ENCODE measurements at regions not wholly inside any gene's neighbourhood (a gene's known extent, or its start where the extent isn't known, plus 50 kb on each side); places are given as distances from the start of the nearest gene placed in this dataset.

DNA sequence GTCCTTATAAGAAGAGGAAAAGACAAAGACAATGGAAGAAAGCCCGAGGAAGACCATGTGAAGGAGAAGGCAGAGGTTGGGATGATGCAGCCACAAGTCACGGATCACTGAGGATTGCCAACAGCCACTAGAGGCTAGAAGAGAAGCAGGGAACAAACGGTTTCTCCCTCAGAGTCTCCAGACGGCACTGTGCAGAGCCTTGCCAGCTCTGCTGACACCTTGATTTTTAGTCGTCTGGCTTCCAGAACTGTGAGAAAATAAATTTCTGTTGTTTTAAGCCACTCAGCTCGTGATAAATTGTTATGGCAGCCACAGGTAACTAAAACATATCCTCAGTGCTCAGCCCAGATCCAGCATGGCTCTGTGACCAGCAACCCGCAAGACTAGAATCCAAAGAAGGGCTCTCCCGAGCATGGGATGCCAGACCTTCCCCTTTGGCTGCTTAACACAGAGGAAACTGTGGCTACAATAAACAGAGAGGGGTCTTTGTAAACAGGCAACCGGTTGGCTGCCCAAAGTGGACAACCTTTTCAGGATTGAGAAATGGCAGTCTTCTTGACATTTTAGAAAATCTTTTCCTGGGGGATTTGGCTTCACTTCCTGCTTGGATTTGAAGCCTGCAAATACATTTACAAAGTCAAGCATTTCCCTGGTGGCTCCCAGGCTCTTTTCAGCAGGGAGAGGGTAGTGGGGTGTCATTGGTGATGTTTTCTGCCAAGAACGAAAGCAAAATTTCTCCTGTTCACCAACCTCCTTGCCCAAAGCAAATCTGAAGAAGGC lies 88.7 kb upstream of the ADPGK start:
- POLR2A ChIA-PET, result no interaction called here
- H3K27ac Mint-ChIP-seq, result no peak overlapping the region
- no peak overlapping the region for H3K4me3 Mint-ChIP-seq

DNA sequence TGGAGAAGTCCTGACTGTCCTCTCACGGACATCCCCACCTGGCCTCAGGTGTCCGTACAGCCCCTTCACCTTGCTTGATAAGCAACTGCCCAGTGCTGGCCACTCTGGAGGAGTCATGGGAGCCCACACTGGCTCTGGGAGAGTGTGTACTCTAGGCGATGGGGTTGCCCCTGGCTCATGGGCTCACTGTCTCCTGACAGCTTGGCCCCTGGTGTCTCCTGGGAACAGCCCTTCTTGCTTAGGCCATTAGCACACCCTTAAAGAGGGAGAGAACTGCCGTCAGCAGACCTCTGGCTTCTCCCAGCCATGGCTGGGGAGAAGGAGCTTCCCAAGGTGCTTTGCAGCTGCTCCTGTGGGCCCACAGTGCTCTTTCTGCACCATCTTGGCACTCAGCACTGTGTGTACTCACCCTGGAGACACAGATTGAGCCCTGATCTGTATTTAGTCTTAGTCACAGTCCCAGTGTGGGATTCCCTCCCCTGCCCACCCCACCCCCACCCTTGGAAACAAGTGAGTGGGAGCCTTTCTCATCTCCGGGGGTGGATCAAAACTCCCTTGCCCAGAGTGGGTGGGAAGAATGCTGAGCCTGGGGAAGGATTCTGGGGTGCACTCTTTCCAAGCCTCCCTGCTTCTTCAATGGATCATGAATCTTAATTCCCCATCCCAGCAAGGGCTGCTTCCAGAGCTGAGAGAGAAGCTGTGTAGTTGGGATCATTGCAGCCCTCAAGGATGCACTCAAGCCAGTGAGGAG lies 83.5 kb upstream of the ADPGK start:
- Mint-ChIP-seq H3K27me3 (peaks cover 7 to 17% (median 11%) of the 10 kb centered on the region in 5 donors), H3K36me3 (no peaks in the 10 kb centered on the region)

More for the DNA sequence above, 88.7 kb upstream of the ADPGK start:
- Mint-ChIP-seq H3K9me3 (peaks cover 0 to 5% (median 0%) of the 10 kb centered on the region in 9 donors), H3K4me1 (no peaks in the 10 kb centered on the region), H3K36me3 (peaks cover 0 to 5% (median 0%) of the 10 kb centered on the region in 3 donors), H3K27me3 (peaks cover 4 to 35% (median 12%) of the 10 kb centered on the region in 5 donors)
- DNase-seq, result no peak
- ATAC-seq, result no peak

DNA sequence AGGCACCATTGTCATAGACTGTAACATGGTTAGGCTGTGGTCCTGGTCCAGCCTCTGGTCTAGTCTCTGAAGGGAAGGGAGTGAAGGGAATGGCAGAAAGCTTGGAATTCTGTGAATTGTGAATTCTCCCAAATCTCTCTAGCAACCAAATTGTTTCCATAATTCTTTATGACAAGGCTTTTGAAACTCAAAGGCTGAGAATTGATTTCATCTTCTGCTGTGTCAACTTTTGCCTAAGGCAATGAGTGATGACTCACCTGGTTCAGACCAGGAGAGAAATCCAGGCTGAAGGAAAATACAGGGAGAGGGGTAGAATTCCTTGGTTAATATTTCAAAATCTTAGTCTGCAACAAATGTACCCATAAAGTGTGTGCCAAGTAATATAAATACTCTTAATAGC lies 82.6 kb upstream of the ADPGK start:
- Mint-ChIP-seq H3K4me3 (no peak overlapping the region), H3K27me3 (peaks cover 3 to 18% (median 9%) of the 10 kb centered on the region in 5 donors), H3K9me3 (peaks cover 0 to 1% (median 0%) of the 10 kb centered on the region in 9 donors), H3K4me1 (no peaks in the 10 kb centered on the region), H3K36me3 (no peaks in the 10 kb centered on the region), H3K27ac (no peak overlapping the region)
- ATAC-seq (no peak), DNase-seq (no peak)
- POLR2A ChIA-PET, result no interaction called here

More for the DNA sequence above, 83.5 kb upstream of the ADPGK start:
- H3K9me3 Mint-ChIP-seq, result no peaks in the 10 kb centered on the region
- ATAC-seq (no peak), DNase-seq (no peak)
- no peak overlapping the region for H3K4me3 Mint-ChIP-seq
- H3K4me1 Mint-ChIP-seq, result no peaks in the 10 kb centered on the region
- POLR2A ChIA-PET, result no interaction called here
- no peak overlapping the region for H3K27ac Mint-ChIP-seq

DNA sequence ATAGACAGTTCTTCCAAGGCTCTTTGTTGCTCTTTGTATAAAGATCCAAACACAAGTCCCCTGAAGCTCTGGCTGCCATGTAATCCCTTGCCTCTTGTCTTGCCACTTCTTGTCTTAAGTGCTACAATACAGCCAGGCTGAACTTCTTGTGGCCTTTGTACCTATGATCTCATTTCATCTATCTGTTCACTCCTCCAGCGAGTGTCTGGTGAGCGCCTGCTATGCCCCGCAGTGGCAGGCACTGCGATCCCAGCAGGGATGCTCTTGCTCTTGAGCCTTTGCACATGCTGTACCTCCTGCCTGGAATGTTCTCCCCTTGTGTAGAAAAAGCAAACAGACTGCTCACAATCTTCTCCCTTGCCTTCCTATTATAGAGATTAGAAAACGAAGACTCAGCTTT lies 81.9 kb upstream of the ADPGK start:
- ATAC-seq (no peak), DNase-seq (no peak)
- Mint-ChIP-seq H3K4me1 (no peaks in the 10 kb centered on the region), H3K9me3 (peaks cover 0 to 1% (median 0%) of the 10 kb centered on the region in 9 donors), H3K4me3 (no peak overlapping the region), H3K36me3 (no peaks in the 10 kb centered on the region), H3K27me3 (peaks cover 3 to 21% (median 9%) of the 10 kb centered on the region in 5 donors), H3K27ac (no peak overlapping the region)
- POLR2A ChIA-PET, result no interaction called here

DNA sequence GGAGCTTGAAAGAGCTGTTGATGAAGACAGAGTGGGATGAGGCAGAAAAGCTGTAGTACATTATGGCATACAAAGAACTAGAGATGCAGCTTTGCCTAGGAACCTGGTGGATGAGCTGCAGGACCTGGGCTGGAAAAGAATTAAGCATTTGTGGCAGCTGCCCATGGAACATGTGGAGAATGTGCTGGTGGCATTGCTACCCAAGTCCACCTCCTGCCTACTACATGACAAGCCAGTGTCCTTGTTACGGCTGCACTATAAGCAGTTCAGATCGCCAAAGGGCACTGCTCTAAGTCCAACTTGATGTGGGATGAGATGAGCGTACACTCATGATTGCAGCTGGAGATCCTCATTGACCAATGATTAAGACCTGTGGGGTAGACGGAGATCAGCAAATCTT lies 81.1 kb upstream of the ADPGK start:
- no peaks in the 10 kb centered on the region for H3K36me3 Mint-ChIP-seq
- DNase-seq (no peak), ATAC-seq (no peak)
- no peak overlapping the region for H3K4me3 Mint-ChIP-seq
- H3K27me3 Mint-ChIP-seq, result peaks cover 3 to 21% (median 9%) of the 10 kb centered on the region in 5 donors
- POLR2A ChIA-PET, result no interaction called here
- H3K4me1 Mint-ChIP-seq, result no peaks in the 10 kb centered on the region
- H3K27ac Mint-ChIP-seq, result no peak overlapping the region
- peaks cover 0 to 1% (median 0%) of the 10 kb centered on the region in 9 donors for H3K9me3 Mint-ChIP-seq

DNA sequence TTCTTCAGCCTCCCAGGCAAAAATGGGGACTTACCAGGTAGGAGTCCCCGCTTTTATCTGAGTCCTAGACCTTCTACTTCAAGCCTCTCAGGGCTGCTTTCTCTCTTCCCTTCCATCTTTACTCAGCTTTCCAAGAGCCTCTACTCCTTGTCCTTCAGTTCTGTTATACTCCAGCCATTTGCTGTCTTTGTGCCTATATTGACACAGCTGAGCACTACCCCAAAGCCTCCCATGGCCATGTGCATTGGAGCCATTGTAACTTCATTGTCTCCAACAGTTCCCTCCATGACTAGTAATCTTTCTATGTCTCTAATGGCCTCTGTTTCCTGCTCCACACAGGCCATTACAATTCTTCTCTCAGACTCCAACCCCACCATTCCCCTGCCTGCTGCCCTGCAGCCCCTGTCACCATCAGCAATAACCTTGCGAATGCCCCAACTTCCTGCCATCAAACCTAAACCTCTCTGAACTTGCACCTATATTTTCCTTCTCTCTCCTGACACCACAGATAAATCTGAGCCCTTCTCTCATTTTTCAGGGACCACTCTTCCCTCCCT lies 77.9 kb upstream of the ADPGK start:
- Mint-ChIP-seq H3K9me3 (peaks cover 0 to 1% (median 0%) of the 10 kb centered on the region in 9 donors), H3K27ac (no peak overlapping the region), H3K4me3 (no peak overlapping the region), H3K36me3 (no peaks in the 10 kb centered on the region), H3K27me3 (peaks cover 2 to 21% (median 9%) of the 10 kb centered on the region in 5 donors), H3K4me1 (no peaks in the 10 kb centered on the region)
- DNase-seq (no peak), ATAC-seq (no peak)
- POLR2A ChIA-PET, result no interaction called here

DNA sequence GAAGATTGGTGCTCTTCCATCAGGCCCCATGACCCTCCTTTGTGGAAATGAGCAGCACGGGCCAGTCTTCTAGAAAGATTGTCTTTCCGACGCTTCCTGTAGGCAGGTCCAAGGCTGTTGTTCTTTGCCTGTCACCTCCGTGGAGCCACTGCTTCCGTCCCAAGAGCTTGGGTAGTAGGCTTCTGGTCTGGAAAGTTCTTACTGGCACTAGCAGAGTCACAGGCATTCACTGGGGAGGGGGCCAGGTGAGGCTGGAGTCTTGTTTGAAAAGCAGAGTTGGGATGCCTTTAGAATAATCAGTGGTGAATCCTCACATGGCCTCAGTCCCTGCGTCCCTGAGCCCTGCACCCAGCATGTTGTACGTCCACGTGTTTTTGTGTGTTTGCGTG lies 76.2 kb upstream of the ADPGK start:
- Mint-ChIP-seq H3K9me3 (peaks cover 0 to 1% (median 0%) of the 10 kb centered on the region in 9 donors), H3K4me3 (no peak overlapping the region), H3K4me1 (no peaks in the 10 kb centered on the region), H3K27me3 (peaks cover 8 to 24% (median 21%) of the 10 kb centered on the region in 5 donors), H3K36me3 (no peaks in the 10 kb centered on the region), H3K27ac (no peak overlapping the region)
- POLR2A ChIA-PET, result no interaction called here
- DNase-seq (no peak), ATAC-seq (no peak)

DNA sequence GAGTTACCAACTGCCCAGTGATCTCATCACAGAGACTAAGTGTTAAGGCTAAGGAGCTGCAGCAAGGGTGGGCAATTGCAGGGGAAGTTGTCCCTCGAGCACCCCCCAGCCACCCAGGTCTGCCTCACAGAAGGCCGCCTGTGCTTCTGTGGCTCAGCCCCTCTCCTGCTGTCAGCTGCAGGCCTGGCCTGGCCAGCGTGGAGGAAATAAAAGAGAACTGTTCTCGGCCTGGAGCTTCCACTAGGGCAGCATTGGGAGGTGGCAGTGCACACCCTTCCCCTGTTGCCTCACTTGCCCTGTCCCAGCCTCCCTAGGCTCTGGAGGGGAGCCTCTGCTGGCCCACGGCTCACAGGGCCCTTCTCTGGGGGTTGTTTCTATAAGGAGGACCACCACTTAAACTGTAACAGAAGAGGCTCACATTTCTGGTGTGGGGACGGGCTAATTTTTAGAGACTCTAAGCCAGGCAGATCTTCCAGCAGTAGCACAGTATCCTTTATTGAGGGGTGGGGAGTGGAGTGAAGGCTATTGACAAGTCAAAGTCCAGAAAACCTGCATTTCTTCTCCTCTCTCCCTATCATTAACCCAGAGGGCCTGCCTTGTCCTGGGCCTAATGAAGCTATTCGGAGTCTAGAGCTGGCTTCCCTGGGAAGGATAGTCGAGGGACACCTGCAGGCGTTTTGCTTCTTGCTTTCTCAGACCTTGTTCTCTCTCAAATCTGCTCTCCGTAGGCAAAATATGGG lies 75.6 kb upstream of the ADPGK start:
- POLR2A ChIA-PET, result no interaction called here
- DNase-seq, result no peak
- no peaks in the 10 kb centered on the region for H3K36me3 Mint-ChIP-seq
- peaks cover 8 to 25% (median 24%) of the 10 kb centered on the region in 5 donors for H3K27me3 Mint-ChIP-seq
- H3K27ac Mint-ChIP-seq, result no peak overlapping the region
- peaks cover 0 to 1% (median 0%) of the 10 kb centered on the region in 9 donors for H3K9me3 Mint-ChIP-seq
- no peak overlapping the region for H3K4me3 Mint-ChIP-seq
- no peaks in the 10 kb centered on the region for H3K4me1 Mint-ChIP-seq
- ATAC-seq, result no peak

DNA sequence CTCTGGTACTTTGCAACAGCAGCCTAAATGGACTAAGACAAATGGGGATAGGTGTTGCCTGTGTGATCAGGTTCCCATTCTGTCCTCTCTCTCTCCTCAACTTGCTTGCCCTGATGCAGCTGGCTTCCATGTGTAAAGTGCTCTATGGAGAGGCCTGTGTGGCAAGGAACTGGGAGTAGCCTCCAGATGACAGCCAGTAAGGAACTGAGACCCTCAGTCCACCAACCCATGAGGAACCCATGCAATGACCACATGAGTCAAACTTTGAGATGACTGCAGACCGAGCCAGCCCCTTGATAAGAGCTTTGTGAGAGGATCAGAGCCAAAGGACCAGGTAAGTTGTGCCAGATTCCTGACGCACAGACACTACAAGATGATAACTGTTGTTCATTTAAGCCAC lies 74.6 kb upstream of the ADPGK start:
- H3K27me3 Mint-ChIP-seq, result peaks cover 15 to 34% (median 31%) of the 10 kb centered on the region in 5 donors
- no peaks in the 10 kb centered on the region for H3K36me3 Mint-ChIP-seq

DNA sequence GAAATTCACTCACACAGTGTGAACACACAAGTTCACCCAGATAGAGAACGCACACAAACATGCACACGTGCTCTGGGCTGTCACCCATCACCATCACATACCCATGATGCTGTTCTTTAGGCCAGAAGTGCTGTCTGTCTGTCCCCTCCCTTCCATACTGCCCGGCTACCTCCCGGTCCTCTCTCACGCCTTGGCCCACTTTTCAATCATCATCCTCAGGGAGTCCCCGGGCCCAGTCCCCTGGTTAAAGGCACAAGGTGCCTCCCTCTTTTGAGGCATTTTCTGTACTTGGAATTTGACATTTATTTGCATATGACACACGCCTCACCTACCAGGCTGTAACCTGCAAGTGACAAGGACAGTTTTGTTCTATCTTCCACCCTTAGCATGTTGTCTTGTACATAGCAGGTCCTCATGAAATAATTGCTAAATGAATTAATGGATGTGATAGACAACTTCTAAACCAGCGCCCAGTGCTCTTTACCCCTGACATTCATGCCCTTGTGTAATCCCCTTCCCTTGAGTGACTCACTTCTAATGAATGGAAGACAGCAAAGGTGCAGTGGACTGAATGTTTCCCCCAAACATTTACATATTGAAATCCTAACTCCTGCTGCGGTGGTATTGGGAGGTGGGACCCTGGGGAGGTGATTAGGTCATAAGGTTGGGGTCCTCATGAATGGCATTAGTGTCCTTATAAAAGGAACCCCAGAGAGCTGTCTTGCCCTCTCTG lies 73.9 kb upstream of the ADPGK start:
- DNase-seq, result no peak
- Mint-ChIP-seq H3K9me3 (peaks cover 0 to 1% (median 0%) of the 10 kb centered on the region in 9 donors), H3K4me3 (no peak overlapping the region), H3K27me3 (peaks cover 16 to 37% (median 30%) of the 10 kb centered on the region in 5 donors), H3K36me3 (no peaks in the 10 kb centered on the region), H3K27ac (no peak overlapping the region), H3K4me1 (no peaks in the 10 kb centered on the region)
- ATAC-seq, result no peak
- POLR2A ChIA-PET, result no interaction called here

More for the DNA sequence above, 74.6 kb upstream of the ADPGK start:
- no peak for ATAC-seq
- Mint-ChIP-seq H3K27ac (no peak overlapping the region), H3K4me3 (no peak overlapping the region), H3K9me3 (peaks cover 0 to 1% (median 0%) of the 10 kb centered on the region in 9 donors), H3K4me1 (no peaks in the 10 kb centered on the region)
- DNase-seq, result no peak
- POLR2A ChIA-PET, result no interaction called here

DNA sequence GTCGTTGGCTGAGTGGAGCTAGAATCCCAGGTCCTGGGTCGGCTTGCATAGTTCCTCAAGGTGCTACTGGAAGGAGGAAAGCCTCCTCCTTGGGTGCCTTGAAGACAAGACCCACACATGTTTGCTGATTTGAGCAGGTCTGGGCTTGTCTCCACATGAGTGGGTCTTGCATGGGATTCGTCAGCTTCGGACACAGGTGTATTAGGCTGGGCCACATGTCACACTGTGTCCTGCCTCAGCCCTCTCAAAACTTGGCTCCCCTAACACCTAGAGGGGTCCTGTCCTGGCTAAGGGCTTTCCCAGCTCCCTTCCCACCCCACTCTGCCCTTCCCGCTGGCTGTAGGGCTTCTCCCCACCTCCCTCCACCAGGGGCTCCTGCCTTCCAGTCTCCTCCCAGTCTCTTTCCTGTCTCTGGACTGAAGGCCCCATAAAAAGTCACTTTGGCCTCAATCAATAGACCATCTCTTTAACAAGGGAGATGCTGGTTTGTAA lies 73.0 kb upstream of the ADPGK start:
- H3K36me3 Mint-ChIP-seq, result no peaks in the 10 kb centered on the region
- ATAC-seq (no peak), DNase-seq (no peak)
- no peaks in the 10 kb centered on the region for H3K4me1 Mint-ChIP-seq
- no peak overlapping the region for H3K4me3 Mint-ChIP-seq
- H3K27ac Mint-ChIP-seq, result no peak overlapping the region
- H3K9me3 Mint-ChIP-seq, result peaks cover 0 to 1% (median 0%) of the 10 kb centered on the region in 9 donors
- POLR2A ChIA-PET, result no interaction called here
- peaks cover 16 to 30% (median 25%) of the 10 kb centered on the region in 5 donors for H3K27me3 Mint-ChIP-seq

DNA sequence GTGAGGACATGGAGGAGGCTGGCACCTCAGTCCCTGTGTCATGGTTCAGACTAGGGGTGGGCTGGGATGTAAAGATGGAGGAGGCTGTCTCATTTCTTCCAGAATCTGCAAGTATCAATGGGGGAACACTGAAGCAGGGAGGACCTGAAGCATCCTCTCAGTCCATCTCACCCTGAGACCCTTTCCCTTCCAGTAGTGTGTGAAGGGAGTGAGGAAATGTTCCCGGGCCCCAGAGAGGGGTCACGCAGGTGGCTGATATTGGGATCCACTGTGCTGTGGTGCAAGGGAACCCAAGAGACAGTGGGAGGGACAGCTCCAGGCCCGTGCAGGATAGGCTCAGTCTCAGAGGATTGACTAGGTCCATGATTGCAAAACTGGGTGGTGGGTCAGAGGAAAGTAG lies 72.2 kb upstream of the ADPGK start:
- Mint-ChIP-seq H3K36me3 (no peaks in the 10 kb centered on the region), H3K27ac (no peak overlapping the region), H3K27me3 (peaks cover 14 to 32% (median 21%) of the 10 kb centered on the region in 5 donors), H3K9me3 (no peaks in the 10 kb centered on the region), H3K4me1 (no peaks in the 10 kb centered on the region), H3K4me3 (no peak overlapping the region)
- DNase-seq, result no peak
- POLR2A ChIA-PET, result no interaction called here
- ATAC-seq, result no peak
